ENCODE measurements at regions not wholly inside any gene's neighbourhood (a gene's known extent, or its start where the extent isn't known, plus 50 kb on each side); places are given as distances from the start of the nearest gene placed in this dataset.

DNA sequence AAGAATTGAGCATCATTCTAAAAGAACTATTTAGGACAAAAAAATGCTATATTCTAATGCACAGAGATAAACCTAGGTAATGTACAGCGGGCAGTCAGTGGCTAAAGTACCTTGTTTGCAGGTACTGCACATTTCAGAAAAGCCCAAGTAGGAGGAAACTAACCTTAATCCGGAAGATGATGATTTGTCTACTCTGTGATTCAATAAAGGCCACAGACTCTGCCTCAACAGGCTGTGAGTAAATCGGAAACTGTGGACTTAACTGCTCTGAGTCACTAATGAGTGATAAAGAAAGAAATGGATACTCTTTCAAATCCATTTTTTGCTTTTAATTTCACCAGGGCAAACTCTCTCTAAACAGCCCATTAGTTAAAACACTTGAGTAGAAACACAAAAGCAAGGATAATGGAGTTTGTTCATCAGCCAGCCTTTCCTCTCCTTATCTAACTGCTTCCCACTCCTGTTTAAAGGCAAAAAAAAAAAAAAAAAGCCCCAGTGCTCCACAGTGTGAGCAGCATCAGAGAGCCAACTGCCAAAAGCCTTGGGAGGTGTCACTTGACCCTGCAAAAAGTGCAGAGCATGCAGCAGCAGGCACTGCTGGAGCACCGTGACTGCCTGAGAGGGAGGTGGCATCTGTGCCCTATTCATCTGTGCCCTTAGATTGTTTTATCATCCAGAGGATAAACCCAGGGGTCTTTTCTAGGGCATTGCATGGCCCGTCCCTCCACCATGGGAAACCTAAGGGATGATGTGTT lies 187.7 kb downstream of the SATB1 start:
- no peak overlapping the region for H3K4me3 ChIP-seq (ENCODE audit: low read depth, low read length)
- TF ChIP-seq, protein P1, sequence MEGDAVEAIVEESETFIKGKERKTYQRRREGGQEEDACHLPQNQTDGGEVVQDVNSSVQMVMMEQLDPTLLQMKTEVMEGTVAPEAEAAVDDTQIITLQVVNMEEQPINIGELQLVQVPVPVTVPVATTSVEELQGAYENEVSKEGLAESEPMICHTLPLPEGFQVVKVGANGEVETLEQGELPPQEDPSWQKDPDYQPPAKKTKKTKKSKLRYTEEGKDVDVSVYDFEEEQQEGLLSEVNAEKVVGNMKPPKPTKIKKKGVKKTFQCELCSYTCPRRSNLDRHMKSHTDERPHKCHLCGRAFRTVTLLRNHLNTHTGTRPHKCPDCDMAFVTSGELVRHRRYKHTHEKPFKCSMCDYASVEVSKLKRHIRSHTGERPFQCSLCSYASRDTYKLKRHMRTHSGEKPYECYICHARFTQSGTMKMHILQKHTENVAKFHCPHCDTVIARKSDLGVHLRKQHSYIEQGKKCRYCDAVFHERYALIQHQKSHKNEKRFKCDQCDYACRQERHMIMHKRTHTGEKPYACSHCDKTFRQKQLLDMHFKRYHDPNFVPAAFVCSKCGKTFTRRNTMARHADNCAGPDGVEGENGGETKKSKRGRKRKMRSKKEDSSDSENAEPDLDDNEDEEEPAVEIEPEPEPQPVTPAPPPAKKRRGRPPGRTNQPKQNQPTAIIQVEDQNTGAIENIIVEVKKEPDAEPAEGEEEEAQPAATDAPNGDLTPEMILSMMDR (IDR thresholded peaks at IDR 0.05; ENCODE audit: low read depth, low read length), result no peak

DNA sequence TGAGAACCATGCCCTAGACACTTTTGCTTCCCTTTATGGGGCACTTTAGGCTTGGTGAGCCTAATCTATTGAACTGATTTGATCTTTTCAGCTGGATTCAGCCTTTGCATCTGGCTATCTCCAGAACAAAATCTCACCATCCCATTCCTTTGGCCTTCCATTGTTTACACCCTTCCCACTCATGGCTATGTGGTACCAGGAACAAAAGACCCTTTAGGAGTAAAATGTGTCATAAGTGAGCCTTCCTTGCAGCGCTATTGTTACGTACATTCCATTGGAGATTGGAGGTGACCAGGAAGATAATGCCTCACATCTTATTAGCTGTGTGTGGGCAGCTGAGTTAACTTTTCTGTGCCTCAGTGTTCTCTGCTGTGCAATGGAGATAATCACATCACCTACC lies 188.4 kb downstream of the SATB1 start:
- TF ChIP-seq, protein P1 (IDR thresholded peaks at IDR 0.05; ENCODE audit: low read depth, low read length), result no peak

DNA sequence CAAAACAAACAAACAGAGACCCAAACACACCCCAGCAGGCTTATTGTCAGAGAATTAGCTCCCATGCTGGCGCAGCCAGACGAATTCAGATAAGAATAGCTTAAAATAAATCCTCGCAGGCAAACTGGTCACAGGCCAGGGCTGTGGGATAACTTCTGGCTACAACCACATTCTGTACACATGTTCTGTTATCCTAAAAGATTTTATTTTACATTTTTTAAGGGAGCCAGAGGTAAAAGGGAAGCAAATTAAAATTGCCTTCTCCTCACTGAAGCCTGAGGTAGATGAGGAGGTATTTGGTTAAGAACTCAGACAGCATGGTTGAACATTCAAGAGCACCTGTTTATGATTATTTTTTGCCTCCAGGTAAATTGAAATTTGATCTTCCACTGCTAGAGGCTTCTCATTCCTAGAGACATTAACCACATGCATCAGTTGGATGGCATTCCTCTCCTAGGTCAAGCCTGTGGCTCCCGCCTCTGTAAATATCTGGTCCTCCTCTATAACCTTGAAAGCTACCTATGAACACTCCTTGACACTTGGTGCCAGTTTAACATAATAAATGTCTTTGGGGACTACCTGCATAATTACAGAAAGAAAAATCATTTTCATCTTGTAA lies 190.3 kb downstream of the SATB1 start:
- H3K4me3 ChIP-seq (ENCODE audit: low read depth, low read length), result no peak overlapping the region
- TF ChIP-seq, protein P1 (IDR thresholded peaks at IDR 0.05; ENCODE audit: low read depth, low read length), result no peak

More for the DNA sequence above, 188.4 kb downstream of the SATB1 start:
- H3K4me3 ChIP-seq (ENCODE audit: low read depth, low read length), result no peak overlapping the region

DNA sequence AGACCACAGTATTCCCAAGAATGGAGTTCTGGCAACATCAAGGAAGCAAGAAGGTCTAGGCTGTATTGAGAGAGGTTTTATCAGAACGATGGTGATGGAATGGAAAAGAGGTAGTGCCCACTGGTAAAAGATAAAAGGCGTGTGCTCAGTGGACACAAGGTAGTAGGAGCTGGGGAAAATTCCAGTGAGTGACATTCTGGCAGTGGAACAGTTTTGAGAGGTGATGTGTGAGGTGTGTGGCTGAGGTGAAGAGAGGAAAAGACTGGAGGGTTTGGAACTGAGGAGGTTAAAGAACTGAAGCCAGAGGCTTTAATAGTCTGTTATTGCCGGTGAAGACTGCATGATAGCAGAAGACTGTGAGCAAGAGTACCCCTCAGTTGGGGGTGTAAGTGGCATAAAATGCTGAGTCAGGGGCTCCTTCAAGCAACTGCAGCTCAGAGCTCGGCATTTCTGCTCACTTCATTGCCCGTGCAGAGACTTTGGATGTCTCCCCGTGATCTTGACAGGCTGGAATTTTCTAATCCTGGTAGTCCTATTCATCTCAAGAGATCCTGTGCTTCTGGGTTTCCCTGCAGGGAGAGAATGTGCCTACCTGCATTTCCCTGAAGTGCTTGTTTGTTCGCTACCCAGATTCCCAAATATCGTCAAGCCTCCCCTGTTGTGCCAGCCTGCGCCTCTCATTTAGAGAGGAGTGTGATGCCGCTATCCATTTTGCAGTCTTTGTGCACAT lies 191.0 kb downstream of the SATB1 start:
- TF ChIP-seq, protein P1 (IDR thresholded peaks at IDR 0.05; ENCODE audit: low read depth, low read length), result no peak
- H3K4me3 ChIP-seq (ENCODE audit: low read depth, low read length), result no peak overlapping the region

DNA sequence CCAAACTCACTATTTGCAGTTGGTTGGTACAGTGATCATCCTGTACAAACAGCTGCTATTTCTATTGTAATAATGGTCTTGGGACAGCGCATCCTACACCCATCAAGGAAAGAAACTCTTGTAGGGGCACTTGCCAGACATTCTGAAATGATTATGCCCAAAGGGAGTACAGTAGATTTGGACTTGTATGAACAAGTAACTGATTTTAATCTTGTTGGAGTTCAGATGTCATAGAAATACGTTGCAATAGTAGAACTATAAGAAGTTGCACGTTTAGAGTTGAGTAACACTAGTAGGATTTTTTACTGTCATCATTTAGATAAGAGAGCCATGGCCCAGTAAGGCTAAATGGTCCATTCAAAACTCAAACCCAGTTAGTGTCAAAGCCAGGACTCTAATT lies 192.8 kb downstream of the SATB1 start:
- TF ChIP-seq, protein P1 (IDR thresholded peaks at IDR 0.05; ENCODE audit: low read depth, low read length), result no peak
- H3K4me3 ChIP-seq (ENCODE audit: low read depth, low read length), result no peak overlapping the region

DNA sequence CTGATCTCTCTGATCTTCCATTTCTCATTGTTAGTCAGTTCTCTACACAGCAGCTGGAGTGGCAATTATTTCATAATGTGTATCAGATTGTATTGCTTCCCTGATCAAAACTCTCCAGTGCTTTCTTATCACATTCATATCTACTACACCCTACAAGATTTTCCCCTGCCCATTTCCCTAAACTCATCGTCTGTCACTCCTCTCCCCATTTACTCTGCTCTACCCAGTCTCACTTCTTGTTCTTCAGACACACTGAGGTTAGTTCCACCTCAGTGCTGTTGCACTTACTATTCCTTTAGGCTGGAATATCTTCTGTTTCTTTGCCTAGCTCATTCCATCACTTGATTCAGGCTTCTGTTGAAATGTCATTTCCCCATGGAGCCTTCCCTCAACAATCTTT lies 197.1 kb downstream of the SATB1 start:
- TF ChIP-seq, protein P1 (IDR thresholded peaks at IDR 0.05; ENCODE audit: low read depth, low read length), result no peak
- H3K4me3 ChIP-seq (ENCODE audit: low read depth, low read length), result no peak overlapping the region

DNA sequence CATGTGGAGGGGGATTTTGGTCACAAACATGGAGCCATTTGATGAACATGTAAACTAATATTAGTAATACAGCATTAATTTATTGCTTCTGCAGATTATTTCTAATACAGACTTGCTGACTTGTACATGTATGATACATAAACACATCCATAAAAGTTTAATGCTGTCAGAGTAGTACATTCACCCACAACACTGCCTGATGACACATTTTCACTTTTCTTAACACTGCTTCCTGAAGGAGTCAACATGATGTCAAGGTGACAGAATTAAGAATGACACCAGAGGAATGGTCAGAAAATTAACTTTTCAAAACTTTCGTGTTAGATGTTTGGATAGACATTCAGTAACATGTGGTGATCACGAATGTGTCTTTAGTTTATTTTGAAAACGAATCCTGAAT lies 199.4 kb downstream of the SATB1 start:
- no peak overlapping the region for H3K4me3 ChIP-seq (ENCODE audit: low read depth, low read length)
- TF ChIP-seq, protein P1 (IDR thresholded peaks at IDR 0.05; ENCODE audit: low read depth, low read length), result no peak

All from WI38 (cell line).